ENCODE measurements at regions not wholly inside any gene's neighbourhood (a gene's known extent, or its start where the extent isn't known, plus 50 kb on each side); places are given as distances from the start of the nearest gene placed in this dataset.

DNA sequence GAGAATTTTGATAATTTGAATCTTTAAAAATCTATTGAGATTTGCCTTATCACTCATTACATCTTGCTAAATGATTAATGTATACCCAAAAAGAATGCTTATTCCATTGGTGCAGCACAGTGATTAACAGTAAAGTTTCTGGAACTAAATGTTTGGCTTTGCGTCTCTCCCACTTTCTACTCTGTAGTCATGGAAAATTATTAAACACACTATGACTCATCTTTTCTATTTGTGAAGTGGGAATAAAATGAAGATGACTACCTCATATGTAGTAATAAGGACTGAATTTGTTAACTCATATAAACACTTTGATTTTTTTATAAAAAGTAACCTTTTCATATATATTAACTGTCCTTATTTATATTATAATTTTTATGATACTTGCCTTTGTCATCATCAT is 118.1 kb downstream of the RERGL start (continued):
- TF ChIP-seq ATF2 (IDR thresholded peaks at IDR 0.05; ENCODE audit: low read length) (no peak), CTCF (IDR thresholded peaks at IDR 0.05; ENCODE audit: control extremely low read depth in 1 of 3, insufficient read depth in 1 of 3, low read depth in 1 of 3, low read length in 3 of 3) (no peak), PHF8 (conservative IDR thresholded peaks at IDR 0.05; ENCODE audit: low read depth, low read length) (no peak), CEBPB (IDR thresholded peaks at IDR 0.05; ENCODE audit: low read depth, low read length) (no peak)

Data from H1 (cell line).